ENCODE measurements at regions not wholly inside any gene's neighbourhood (a gene's known extent, or its start where the extent isn't known, plus 50 kb on each side); places are given as distances from the start of the nearest gene placed in this dataset.

DNA sequence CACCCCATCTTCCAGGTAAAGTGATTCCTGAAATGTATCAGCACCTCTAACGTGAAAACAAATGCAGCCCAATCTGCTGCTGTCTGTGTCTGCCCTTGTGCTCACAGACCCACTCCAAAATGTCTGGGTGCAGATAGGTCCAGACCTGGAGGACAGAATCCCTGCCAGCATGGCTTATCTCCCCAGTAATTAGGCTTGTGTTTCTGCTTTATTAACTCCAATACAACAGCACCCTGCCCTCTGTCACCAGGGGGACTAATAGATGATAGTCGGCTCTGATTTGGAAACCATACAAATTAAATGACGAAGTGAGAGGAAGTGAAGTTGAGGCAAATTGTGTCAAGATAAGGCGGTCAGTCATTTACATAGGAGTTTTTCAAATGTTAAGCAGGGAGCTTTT lies 608.3 kb upstream of the SALL1 start:
- H2AK9ac ChIP-seq (replicated peaks; ENCODE audit: low read depth, low read length, poor library complexity), result no peak overlapping the region
- no peak overlapping the region for H4K8ac ChIP-seq (ENCODE audit: low read depth in 2 of 2, low read length in 2 of 2)
- no peaks in the 10 kb centered on the region for H3K9me3 ChIP-seq (ENCODE audit: control insufficient read depth, insufficient read depth, low read length)
- DNase-seq (no peak), ATAC-seq (ENCODE audit: low read depth) (no peak)
- no peaks in the 10 kb centered on the region; the same call in 1 of the 2 replicates for H3K4me1 ChIP-seq (ENCODE audit: control insufficient read depth, insufficient read depth, low read length)
- dilution Hi-C loops (cut with HindIII; ENCODE audit: low sequenced_read_pairs, unreplicated experiment), result no loop called here
- H3K56ac ChIP-seq (ENCODE audit: extremely low read depth, insufficient read depth, low read length), result no peak overlapping the region
- no peak overlapping the region for H2BK15ac ChIP-seq (ENCODE audit: low read depth, low read length)
- no peak overlapping the region for H3K4ac ChIP-seq (ENCODE audit: low read depth, low read length)
- H3K9ac ChIP-seq (ENCODE audit: low read depth, low read length), result no peak overlapping the region
- ChIA-PET CTCF (no interaction called here), POLR2A (ENCODE audit: unreplicated experiment) (no interaction called here)
- H3K9me1 ChIP-seq (ENCODE audit: insufficient read depth, low read length), result peaks cover 3% of the 10 kb centered on the region; the same call in 1 of the 2 replicates
- H2BK20ac ChIP-seq (ENCODE audit: low read depth, low read length), result no peak overlapping the region
- H3K79me1 ChIP-seq (ENCODE audit: low read depth in 1 of 2, low read length in 2 of 2), result no peaks in the 10 kb centered on the region
- no peak overlapping the region for H2AFZ ChIP-seq (replicated peaks; ENCODE audit: low read length, poor library complexity)
- H3K14ac ChIP-seq (replicated peaks; ENCODE audit: low read depth, low read length), result no peak overlapping the region
- no peak overlapping the region for H4K5ac ChIP-seq (ENCODE audit: low read depth, low read length)
- WGBS, 2 experiments (ENCODE audit: extremely low coverage in 2 of 2, insufficient read length in 1 of 2), result no CpG with 5 or more reads among the region's 4 CpGs
- in situ Hi-C loops (cut with MboI; ENCODE audit: low sequenced_read_pairs), result no loop called here
- no peak overlapping the region for H3K18ac ChIP-seq (ENCODE audit: low read depth, low read length)
- no peak overlapping the region for H2BK120ac ChIP-seq (ENCODE audit: low read depth, low read length)
- no peak overlapping the region for H4K91ac ChIP-seq (ENCODE audit: insufficient read depth, low read depth, low read length)
- H3K4me2 ChIP-seq (ENCODE audit: low read depth, low read length), result no peak overlapping the region
- H4K20me1 ChIP-seq (ENCODE audit: insufficient read depth, low read length), result no peaks in the 10 kb centered on the region
- no peak overlapping the region for H2BK5ac ChIP-seq (ENCODE audit: low read depth, low read length, poor library complexity, severe bottlenecking)
- H3K27me3 ChIP-seq (ENCODE audit: control insufficient read depth, insufficient read depth, low read length), result no peaks in the 10 kb centered on the region
- BruUV-seq (replicated peaks), result no TSS peak
- H3K23ac ChIP-seq (ENCODE audit: low read depth, low read length), result no peak overlapping the region
- H2AK5ac ChIP-seq (ENCODE audit: low read depth, low read length), result no peak overlapping the region
- no peak overlapping the region for H3K27ac ChIP-seq (ENCODE audit: insufficient read depth, low read length)
- intact Hi-C loops (cut with micrococcal nuclease), result no loop called here
- H3K36me3 ChIP-seq (ENCODE audit: control insufficient read depth, insufficient read depth, low read length), result no peaks in the 10 kb centered on the region
- no peak for TF ChIP-seq BHLHE40 (IDR thresholded peaks at IDR 0.05; ENCODE audit: low read depth, low read length)
- TF ChIP-seq, protein P1, sequence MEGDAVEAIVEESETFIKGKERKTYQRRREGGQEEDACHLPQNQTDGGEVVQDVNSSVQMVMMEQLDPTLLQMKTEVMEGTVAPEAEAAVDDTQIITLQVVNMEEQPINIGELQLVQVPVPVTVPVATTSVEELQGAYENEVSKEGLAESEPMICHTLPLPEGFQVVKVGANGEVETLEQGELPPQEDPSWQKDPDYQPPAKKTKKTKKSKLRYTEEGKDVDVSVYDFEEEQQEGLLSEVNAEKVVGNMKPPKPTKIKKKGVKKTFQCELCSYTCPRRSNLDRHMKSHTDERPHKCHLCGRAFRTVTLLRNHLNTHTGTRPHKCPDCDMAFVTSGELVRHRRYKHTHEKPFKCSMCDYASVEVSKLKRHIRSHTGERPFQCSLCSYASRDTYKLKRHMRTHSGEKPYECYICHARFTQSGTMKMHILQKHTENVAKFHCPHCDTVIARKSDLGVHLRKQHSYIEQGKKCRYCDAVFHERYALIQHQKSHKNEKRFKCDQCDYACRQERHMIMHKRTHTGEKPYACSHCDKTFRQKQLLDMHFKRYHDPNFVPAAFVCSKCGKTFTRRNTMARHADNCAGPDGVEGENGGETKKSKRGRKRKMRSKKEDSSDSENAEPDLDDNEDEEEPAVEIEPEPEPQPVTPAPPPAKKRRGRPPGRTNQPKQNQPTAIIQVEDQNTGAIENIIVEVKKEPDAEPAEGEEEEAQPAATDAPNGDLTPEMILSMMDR (conservative IDR thresholded peaks at IDR 0.05; ENCODE audit: low read depth, low read length), result no peak
- no peak overlapping the region for H3K4me3 ChIP-seq (ENCODE audit: insufficient read depth, low read depth, low read length)

Data from IMR-90 (cell line).